ENCODE measurements at regions not wholly inside any gene's neighbourhood (a gene's known extent, or its start where the extent isn't known, plus 50 kb on each side); places are given as distances from the start of the nearest gene placed in this dataset.

GRCh38 chr2:7649461-7650228 is 732.4 kb downstream of the RNF144A start:
- no peak for TF ChIP-seq TAF1 (conservative IDR thresholded peaks at IDR 0.05)
- TF ChIP-seq JUND (IDR thresholded peaks at IDR 0.05), result no peak
- TF ChIP-seq GABPA (IDR thresholded peaks at IDR 0.05 in 1 of 2, conservative IDR thresholded peaks at IDR 0.05 in 1 of 2), result no peak
- TF ChIP-seq CTCF (IDR thresholded peaks at IDR 0.05; ENCODE audit: low read depth, low read length, missing input control), result no peak
- TF ChIP-seq FOXA1 (IDR thresholded peaks at IDR 0.05), result no peak
- TF ChIP-seq RAD21 (IDR thresholded peaks at IDR 0.05), result no peak
- TF ChIP-seq FOXA2 (IDR thresholded peaks at IDR 0.05), result no peak
- no peak for TF ChIP-seq YY1 (IDR thresholded peaks at IDR 0.05)
- TF ChIP-seq MAX (IDR thresholded peaks at IDR 0.05), result no peak
- TF ChIP-seq EGR1 (IDR thresholded peaks at IDR 0.05; ENCODE audit: low read depth in 2 of 2), result no peak
- TF ChIP-seq ATF3 (IDR thresholded peaks at IDR 0.05), result no peak
- TF ChIP-seq REST (IDR thresholded peaks at IDR 0.05), result no peak
- no peak for TF ChIP-seq RXRA (IDR thresholded peaks at IDR 0.05)
